ENCODE measurements at regions not wholly inside any gene's neighbourhood (a gene's known extent, or its start where the extent isn't known, plus 50 kb on each side); places are given as distances from the start of the nearest gene placed in this dataset.

GRCh38 chr13:103350147-103350546 lies 283.9 kb upstream of the SLC10A2 start:
- TF ChIP-seq EGR1 (IDR thresholded peaks at IDR 0.05) (no peak), RAD21 (IDR thresholded peaks at IDR 0.05; ENCODE audit: low read depth) (no peak), YY1 (IDR thresholded peaks at IDR 0.05; ENCODE audit: low read depth) (no peak), CEBPB (IDR thresholded peaks at IDR 0.05) (no peak), MAX (IDR thresholded peaks at IDR 0.05) (no peak), FOXM1 (IDR thresholded peaks at IDR 0.05; ENCODE audit: borderline replicate concordance, low read depth) (no peak), USF1 (IDR thresholded peaks at IDR 0.05) (no peak), EP300 (IDR thresholded peaks at IDR 0.05; ENCODE audit: borderline replicate concordance) (no peak), CREB1 (IDR thresholded peaks at IDR 0.05; ENCODE audit: low read depth) (no peak), REST (IDR thresholded peaks at IDR 0.05; ENCODE audit: low read depth) (no peak), TAF1 (IDR thresholded peaks at IDR 0.05; ENCODE audit: low read depth) (no peak), NFIC (IDR thresholded peaks at IDR 0.05) (no peak)
